ENCODE measurements at regions not wholly inside any gene's neighbourhood (a gene's known extent, or its start where the extent isn't known, plus 50 kb on each side); places are given as distances from the start of the nearest gene placed in this dataset.

DNA sequence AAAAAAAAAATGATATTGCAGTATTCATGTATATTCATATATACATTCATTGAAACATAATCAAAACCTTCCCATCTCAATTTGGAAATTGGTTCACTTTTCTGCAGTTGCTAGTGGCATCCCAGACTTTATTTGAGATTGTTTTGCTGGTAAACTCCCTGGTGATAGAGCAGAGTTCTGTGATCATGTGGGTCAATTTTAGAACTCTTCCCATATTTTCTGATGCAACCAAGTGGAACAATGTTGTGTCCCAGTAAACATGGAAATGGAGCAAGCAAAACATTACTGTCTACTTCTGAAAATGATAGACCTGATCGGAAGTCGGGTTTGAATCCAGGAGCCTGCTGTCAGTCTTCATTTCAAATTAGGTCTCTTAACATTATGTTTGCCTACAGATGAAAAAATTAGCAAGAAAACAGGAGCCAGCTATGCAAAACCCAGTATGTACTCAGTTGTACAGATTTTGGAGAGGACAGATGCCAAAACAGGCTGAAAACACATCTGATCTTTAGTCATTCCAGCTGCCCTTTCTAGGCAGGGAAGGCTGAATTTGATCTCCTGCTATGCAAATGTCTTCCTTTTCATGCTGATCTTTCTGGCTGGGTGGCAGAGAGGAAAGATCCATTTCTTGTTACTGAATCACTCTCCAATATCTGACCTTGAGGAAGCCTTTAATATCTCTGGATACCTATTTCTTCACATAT is 786.6 kb upstream of the SOX9 start:
- H3K4me3 ChIP-seq (ENCODE audit: low read depth, low read length) = no peak overlapping the region

DNA sequence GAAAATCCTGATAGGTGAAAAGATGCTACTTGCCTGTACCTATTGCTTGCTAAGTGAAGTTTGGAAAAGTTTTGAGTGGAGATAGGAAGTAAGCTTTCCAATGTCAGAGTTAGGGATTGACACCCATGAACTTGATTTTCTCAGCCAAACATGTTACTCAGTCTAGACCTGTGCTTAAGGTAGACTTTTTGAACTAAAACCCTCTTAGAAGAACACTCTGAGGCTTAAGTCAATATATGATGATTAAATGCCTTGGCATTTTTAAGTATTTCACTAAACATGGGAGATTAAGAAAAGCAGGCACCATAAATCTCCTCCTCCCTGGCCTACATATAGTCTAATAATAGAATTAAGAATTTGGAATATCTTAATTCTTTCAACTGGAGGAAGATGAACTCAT is 785.6 kb upstream of the SOX9 start:
- no peak for DNase-seq (ENCODE audit: low read depth)
- H3K4me3 ChIP-seq (ENCODE audit: low read depth, low read length) = no peak overlapping the region

More for the DNA sequence above, 786.6 kb upstream of the SOX9 start:
- no peak for DNase-seq (ENCODE audit: low read depth)

DNA sequence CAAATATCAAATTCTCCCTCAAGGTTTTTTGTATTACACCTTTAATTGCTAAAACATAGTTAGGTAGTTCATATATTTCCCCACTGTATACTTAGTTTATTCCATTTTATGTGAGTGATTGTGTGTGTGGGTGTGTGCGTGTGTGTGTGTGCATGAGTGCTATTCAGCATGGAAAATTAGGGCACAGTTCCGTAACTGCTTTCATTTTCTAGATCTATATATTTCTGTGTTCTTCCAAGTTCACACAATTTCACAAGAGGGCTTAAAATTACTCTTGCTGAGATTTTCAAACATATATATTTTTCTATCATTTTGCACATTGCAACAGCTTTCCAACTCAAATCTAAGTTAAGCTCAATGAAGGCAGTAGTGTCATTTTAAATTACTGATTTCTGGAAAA is 782.9 kb upstream of the SOX9 start:
- H3K4me3 ChIP-seq (ENCODE audit: low read depth, low read length) = peak overlapping the region; percentile 17
- no peak for DNase-seq (ENCODE audit: low read depth)

DNA sequence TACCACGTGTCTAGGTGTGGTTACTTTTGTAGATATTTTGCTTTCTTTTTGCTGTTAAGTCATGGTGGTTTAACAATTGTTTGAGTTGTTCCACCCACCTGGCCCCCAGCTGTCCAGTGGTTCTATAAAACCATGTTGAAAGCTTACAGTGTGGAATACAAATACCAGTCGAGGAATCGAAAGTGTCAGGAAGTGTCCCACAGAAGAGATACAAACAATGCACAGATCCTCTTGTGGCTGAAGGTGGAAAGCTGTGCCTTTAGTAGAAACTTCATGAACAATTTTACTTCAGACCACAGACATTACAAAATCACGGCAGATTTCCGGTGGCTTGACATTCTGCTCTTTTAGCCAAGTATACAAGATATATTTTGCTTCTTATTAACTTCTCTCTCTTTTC is 782.4 kb upstream of the SOX9 start:
- peak overlapping the region; percentile 17 for H3K4me3 ChIP-seq (ENCODE audit: low read depth, low read length)
- peak; percentile 56 for DNase-seq (ENCODE audit: low read depth)

DNA sequence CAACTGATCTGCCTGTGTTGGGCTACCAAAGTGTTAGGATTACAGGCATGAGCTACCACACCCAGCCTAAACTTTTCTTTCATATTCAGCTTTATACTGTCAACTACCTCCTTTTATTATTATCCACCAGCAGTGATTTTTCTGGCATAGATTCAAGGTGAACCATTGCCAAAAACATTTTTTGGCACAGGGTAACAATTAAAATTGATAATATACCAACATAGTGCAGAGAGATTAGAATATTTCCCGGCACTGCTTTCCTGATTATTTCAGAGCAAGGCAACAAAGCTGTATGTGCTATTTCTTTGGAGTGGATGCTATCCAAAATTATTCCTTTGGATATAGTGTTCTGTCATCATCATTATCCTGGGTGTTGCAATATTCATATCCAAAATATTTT is 781.6 kb upstream of the SOX9 start:
- H3K4me3 ChIP-seq (ENCODE audit: low read depth, low read length) = no peak overlapping the region
- no peak for DNase-seq (ENCODE audit: low read depth)

DNA sequence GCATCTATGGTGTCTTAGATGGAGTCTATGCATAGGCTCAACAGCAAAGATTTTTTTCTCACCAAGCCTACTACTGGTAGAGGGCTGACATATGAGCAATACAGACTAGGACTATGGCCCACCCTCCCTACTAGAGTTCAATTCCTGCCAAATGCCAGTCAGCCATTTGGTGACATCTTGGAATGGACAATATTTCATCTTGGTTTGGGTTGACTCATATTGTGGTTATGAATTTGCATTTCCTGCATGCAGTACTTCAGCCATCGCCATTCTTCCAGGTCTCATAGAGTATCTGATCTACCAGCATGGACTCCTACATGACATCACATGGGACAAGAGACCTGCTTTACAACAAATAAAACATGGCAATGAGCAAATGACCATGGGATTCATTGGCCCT is 778.1 kb upstream of the SOX9 start:
- no peak overlapping the region for H3K4me3 ChIP-seq (ENCODE audit: low read depth, low read length)
- no peak for DNase-seq (ENCODE audit: low read depth)

DNA sequence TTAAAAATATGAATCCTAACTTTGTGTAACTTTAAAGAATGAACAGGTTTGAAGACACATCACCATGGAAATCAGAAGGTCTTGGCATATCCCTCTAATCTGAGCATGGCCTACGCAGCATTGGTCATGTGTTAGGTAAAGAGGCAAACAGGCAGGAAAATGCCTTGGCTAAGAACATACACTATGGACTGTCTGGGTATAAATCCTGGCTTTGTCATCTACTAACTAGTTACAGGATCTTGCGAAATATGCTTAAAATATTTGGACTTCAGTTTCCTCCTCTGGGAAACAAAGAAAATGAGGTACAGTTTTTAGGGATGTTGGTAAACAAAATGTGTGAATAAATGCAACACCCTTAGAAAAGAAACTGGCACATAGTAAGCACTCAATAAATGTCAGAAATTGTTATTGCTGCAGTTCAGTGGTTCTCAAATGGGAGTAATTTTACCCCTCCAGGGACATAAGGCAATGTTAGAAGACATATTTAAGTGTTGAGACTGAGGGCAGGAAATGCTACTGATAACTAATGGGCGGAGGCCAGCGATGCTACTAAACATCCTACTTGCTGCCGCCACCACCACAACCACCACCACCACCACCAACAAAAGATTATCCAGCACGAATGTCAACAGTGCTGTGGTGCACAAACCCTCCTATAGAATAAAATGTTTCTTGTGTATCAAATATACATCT is 770.8 kb upstream of the SOX9 start:
- H3K4me3 ChIP-seq (ENCODE audit: low read depth, low read length) = no peak overlapping the region
- DNase-seq (ENCODE audit: low read depth) = no peak

DNA sequence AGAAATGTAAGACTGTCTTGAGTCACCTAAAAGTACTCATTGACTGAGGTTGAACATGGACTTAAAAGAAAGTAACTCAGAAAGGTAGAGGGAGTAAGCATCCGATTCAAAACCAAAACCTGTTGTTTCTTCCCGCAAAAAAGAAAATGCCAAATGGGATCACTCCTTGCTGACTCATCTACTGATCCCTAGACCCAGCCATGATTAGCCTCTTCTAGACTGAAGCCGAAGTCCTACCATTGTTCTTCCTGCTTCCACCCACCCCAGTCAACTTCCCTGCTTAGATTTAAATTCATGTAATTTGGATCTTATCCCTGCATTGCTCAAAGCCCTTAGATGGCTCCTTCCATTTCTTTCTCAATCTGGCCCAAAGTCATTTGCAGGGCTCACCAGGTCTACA is 760.5 kb upstream of the SOX9 start:
- H3K4me3 ChIP-seq (ENCODE audit: low read depth, low read length) = no peak overlapping the region
- DNase-seq (ENCODE audit: low read depth) = no peak

DNA sequence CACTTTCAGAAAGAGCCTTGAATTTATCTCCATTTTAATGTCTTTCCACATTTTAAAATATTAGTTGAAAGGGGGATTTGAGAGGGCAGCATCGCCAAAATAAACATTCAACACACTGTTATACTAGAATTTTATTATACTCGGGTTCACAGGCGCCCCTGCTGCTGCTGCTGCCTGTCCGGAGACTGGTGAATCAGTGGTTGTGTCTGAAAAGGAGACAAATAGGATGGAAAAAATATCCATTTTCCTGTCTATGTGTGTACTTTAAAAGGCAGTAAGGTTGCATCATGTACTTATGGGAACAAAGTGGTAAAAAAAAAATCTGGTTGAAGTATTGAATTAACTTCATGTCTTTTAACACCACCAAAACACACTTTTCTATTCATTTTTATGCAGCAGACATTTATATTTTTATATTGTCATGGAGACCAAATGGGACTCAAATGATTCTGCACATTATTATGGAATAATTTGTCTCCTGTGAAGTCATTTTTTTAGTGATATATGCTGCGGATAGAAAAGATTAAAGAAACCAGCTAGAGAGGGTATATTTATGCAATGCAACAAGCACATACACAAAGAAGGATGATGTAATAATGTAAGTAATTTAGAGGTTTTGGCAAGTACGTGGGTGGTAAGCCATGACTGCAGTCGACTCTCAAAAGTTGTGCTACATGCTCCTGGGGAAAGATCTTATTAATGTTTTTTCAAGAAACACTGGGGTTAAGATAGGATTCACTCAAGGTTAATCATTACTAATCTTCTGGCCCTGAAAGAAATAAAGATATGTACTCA is 759.0 kb upstream of the SOX9 start:
- peak; percentile 61 for DNase-seq (ENCODE audit: low read depth)

DNA sequence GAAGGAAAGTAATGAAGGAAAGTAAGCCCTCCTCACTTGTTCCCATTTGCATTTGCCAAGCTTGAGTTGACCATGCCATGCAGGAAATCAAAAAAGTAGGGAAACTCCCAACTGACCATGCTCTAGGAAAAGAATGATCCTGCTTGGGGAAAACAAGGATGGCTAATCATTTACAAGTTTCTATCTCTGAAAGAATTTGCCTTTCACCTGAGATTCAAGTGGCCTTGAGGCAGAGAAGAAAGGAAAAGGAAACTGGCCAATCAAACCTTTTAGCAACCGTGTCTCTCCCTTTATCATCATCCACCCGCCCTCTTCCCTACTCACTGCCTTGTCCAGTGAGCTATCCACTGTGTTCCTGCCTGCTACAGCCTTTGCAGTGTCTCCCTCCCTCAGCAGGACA is 757.2 kb upstream of the SOX9 start:
- H3K4me3 ChIP-seq (ENCODE audit: low read depth, low read length) = no peak overlapping the region
- DNase-seq (ENCODE audit: low read depth) = no peak

More for the DNA sequence above, 759.0 kb upstream of the SOX9 start:
- H3K4me3 ChIP-seq (ENCODE audit: low read depth, low read length) = no peak overlapping the region

DNA sequence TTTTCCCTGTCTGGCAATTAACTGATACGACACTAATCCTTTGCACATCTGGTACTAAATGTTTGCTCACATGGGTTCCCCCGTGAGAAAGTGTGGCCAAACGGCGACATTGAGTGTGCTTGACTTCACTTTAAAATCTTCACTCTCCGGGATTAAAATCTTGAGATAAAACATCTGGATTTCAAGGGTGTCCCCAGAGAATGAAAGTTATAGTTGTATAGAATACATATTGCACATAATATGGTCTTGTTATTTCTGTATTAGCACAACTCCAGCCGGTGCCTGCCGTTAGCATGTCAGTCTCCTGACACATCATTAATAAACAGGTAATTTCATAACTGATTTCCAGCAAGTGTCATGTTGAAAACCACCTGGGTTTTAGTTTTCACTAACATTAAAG is 749.0 kb upstream of the SOX9 start:
- DNase-seq (ENCODE audit: low read depth) = no peak
- H3K4me3 ChIP-seq (ENCODE audit: low read depth, low read length) = no peak overlapping the region

DNA sequence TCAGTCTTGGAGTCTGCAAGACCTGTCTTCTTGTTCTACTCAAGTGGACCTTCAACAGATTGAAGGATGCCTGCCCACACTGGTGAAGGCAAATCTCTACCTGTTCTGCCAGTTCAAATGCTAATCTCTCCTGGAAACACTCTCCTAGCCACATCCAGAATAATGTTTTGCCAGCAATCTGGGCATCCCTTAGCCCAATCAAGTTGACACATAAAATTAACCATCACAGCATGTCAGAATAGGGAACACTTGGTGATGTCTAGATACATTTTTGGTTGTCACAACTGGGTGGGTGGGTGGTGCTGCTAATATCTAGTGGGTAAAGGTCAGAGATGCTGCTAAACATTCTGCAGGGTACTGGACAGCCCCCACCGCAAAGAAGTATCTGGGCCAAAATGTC is 744.9 kb upstream of the SOX9 start:
- H3K4me3 ChIP-seq (ENCODE audit: low read depth, low read length) = no peak overlapping the region
- no peak for DNase-seq (ENCODE audit: low read depth)

DNA sequence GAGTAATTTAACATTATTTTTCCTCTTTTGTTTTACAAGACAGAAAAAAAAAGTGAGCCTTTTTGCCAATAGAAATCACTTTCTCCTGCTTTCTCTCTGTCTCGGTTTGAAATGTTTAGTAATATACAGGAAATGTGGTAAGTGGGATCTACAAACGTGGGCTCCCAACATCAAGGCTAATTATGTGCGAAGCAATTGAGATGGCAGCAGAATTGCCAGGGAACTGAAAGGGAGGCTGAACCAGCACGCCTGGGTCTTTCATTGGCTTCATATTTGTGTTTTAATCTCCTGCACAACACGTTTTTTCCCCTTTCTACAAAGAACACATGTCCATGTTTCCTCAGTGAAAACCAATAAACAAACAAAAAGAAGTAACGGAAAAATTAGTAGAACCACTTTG is 743.9 kb upstream of the SOX9 start:
- H3K4me3 ChIP-seq (ENCODE audit: low read depth, low read length) = no peak overlapping the region
- DNase-seq (ENCODE audit: low read depth) = no peak

DNA sequence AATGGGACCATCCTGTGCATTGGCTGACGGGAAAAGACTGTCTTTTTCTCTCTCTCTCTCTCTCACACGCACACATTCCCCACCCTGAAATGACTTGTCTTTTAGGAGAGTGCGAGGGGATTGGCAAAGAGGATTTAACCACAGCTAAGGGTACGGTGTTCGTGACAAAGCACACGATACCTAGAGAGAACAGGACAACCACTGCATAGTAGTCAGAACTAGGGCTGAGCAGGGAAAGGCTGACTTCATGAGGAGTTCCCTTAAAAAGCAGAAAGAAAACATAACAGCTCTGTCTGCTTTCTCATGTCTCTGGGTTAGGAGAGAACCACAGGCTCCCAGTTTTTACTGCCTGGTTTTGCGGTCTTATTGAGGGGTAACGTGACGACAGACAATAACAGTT is 742.8 kb upstream of the SOX9 start:
- no peak overlapping the region for H3K4me3 ChIP-seq (ENCODE audit: low read depth, low read length)

DNA sequence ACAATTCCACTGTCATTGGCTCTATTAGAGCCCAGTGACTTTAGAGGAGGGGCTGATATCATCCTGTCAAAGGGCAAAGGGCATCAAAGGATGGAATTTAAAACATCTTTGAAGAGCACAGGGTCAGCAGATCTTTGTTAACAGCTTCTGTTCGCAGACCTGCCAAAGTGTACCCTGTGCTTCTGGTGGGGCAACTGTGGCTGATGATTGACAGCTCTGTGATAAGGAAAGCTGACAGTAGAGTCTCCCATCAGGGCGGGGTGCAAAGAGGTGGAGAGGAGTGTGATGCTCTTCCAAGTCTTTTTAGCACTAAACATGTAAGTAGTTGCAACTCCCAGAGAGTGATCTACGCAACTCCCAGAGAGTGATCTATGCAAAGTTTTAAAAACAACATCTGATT is 742.1 kb upstream of the SOX9 start:
- no peak for DNase-seq (ENCODE audit: low read depth)
- H3K4me3 ChIP-seq (ENCODE audit: low read depth, low read length) = no peak overlapping the region

More for the DNA sequence above, 742.8 kb upstream of the SOX9 start:
- DNase-seq (ENCODE audit: low read depth) = no peak

DNA sequence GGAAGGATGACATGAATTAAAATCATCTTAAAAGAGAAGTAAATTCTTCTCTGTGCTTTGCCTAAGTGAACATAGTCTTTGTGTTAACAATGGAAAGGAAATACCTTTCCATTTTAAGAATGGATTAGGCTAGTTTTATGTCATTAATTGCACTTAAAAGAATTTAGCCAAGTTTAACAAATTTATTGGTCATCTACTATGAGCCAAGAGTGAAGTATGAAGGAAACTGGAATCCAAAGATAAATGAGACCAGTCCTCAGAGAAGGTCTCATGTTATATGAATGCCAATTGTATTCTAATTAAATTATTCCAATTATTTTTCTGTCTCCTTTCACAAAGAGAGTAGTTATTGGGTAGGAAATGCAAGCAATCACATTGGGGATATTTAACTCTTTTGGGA is 741.3 kb upstream of the SOX9 start:
- H3K4me3 ChIP-seq (ENCODE audit: low read depth, low read length) = no peak overlapping the region
- no peak for DNase-seq (ENCODE audit: low read depth)

DNA sequence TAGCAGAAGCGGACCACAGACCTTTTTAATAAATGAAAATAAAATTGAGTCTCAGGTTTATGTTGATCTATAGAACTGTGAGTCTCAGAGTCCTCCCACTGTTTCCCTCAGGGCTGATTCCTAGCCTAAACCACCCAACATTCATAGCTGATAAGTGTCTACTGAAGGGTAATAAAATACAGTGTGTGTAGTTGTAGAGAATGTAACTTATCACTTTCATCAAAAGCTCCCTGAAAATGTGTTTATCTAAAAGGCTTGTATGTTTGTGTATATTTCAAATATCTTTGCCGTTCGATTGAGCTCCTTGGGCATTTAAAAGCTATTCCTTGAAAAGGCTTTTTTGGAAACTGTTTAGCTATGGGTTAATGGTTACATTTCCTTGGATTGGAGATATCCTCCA is 740.3 kb upstream of the SOX9 start:
- no peak for DNase-seq (ENCODE audit: low read depth)
- H3K4me3 ChIP-seq (ENCODE audit: low read depth, low read length) = no peak overlapping the region

DNA sequence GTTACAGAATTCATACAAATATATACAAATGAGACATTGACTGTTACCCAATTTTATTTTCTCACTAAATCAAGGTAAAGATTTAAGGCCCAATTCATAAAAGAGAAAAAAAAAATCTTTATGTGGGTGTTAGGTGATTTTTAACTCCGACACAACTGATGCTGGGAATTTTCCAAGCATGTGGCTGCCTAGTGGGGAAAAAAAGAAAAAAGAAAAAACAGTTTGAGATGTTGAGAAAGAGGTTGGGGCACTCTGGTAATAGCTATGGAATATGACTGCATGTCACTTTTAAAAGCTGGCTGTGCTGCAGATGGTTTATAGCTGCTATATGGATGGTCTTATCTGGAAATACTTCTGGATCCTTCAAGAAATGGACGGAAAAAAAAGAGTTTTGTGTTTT is 739.9 kb upstream of the SOX9 start:
- H3K4me3 ChIP-seq (ENCODE audit: low read depth, low read length) = no peak overlapping the region
- DNase-seq (ENCODE audit: low read depth) = no peak

DNA sequence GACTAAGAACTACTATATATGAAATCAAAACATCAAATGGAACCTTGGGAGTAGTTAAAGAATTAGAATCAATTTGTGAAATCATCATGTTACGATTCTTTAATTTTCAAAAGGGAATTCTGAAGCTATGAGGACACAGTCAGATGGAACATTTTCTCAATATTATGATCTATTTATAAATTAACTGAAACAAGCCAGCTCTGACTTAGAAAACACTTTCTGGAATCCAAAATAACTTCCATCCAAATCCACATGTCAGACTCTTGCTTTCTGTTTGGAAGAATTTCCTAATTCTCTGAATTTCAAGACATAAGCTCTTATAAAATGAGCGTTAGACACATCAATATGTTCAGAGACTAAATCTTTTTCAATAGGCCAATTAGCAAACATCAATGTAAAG is 737.7 kb upstream of the SOX9 start:
- H3K4me3 ChIP-seq (ENCODE audit: low read depth, low read length) = no peak overlapping the region

DNA sequence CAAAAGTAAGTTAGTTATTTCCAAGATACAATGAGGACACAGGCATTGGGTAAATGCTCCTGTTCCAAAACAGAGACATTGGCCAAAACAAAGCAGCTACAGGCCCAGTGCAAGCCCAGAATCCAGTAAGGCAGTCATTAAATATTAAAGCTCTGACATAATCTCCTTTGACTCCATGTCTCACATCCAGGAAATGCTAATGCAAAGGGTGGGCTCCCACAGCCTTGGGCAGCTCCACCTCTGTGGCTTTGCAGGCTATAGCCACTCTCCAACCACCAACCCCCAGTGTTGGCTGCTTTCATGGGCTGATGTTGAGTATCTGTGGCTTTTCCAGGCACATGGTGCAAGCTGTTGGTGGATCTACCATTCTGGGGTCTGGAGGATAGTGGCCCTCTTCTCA is 733.4 kb upstream of the SOX9 start:
- H3K4me3 ChIP-seq (ENCODE audit: low read depth, low read length) = no peak overlapping the region
- DNase-seq (ENCODE audit: low read depth) = no peak

More for the DNA sequence above, 737.7 kb upstream of the SOX9 start:
- no peak for DNase-seq (ENCODE audit: low read depth)

Data from skeletal muscle cell (primary cell).